ENCODE measurements at regions not wholly inside any gene's neighbourhood (a gene's known extent, or its start where the extent isn't known, plus 50 kb on each side); places are given as distances from the start of the nearest gene placed in this dataset.

- Histone ChIP-seq H3K9ac (ENCODE audit: low read length) (no peak overlapping the region), H3K4me1 (ENCODE audit: control insufficient read depth in 2 of 2, insufficient read depth in 2 of 2, low read length in 2 of 2) (no peaks in the 10 kb centered on the region), H3K4me3 (ENCODE audit: control extremely low read depth in 1 of 5, extremely low read depth in 1 of 5, insufficient read depth in 1 of 5, low read depth in 2 of 5, low read length in 4 of 5) (no peak overlapping the region), H2AFZ (ENCODE audit: insufficient read depth, low read depth, low read length, poor library complexity, severe bottlenecking) (no peak overlapping the region), H3K4me2 (replicated peaks; ENCODE audit: low read depth, low read length, poor library complexity, severe bottlenecking) (no peak overlapping the region), H4K20me1 (ENCODE audit: control insufficient read depth, insufficient read depth, low read length, poor library complexity, severe bottlenecking) (no peaks in the 10 kb centered on the region), H3K36me3 (replicated peaks in 1 of 2; ENCODE audit: control extremely low read depth in 1 of 2, control insufficient read depth in 1 of 2, extremely low read depth in 1 of 2, insufficient read depth in 2 of 2, low read length in 1 of 2) (no peaks in the 10 kb centered on the region), H3K79me2 (ENCODE audit: control insufficient read depth, insufficient read depth, low read length) (no peaks in the 10 kb centered on the region), H3K27ac (ENCODE audit: low read length in 2 of 2) (no peak overlapping the region), H3K27me3 (replicated peaks in 1 of 4; ENCODE audit: control extremely low read depth in 1 of 4, control insufficient read depth in 3 of 4, insufficient read depth in 4 of 4, low read length in 3 of 4) (no peaks in the 10 kb centered on the region), H3K9me3 (ENCODE audit: control extremely low read depth in 1 of 3, control insufficient read depth in 2 of 3, insufficient read depth in 1 of 3, low read length in 2 of 3) (no peaks in the 10 kb centered on the region)
- Mint-ChIP-seq H3K9me3 (ENCODE audit: insufficient read depth) (no peaks in the 10 kb centered on the region), H3K27ac (no peak overlapping the region), H3K27me3 (no peaks in the 10 kb centered on the region), H3K4me1 (no peaks in the 10 kb centered on the region), H3K4me3 (no peak overlapping the region)
- intact Hi-C loops (cut with micrococcal nuclease), result no loop called here
- CTCF ChIA-PET, result interaction anchor here (0.7 to 1.8 kb wide), 3 partner anchors 1144 to 1540 kb away, joined by 3 to 6 read pairs (median 4); no protein-coding TSS in a partner anchor
- TF ChIP-seq EZH2 (IDR thresholded peaks at IDR 0.05; ENCODE audit: borderline replicate concordance, insufficient read depth, low read depth, low read length, poor library complexity, severe bottlenecking) (no peak), CTCF (IDR thresholded peaks at IDR 0.05) (no peak)
- POLR2A ChIA-PET, result no interaction called here
- DNase-seq (no peak), ATAC-seq (ENCODE audit: low read depth) (no peak)
- WGBS (ENCODE audit: insufficient coverage), result 71% methylated on average over 1 of the region's 6 CpGs
Observed at GRCh38 chr10:36780158-36780557, 345.2 kb upstream of the ANKRD30A start.

DNA sequence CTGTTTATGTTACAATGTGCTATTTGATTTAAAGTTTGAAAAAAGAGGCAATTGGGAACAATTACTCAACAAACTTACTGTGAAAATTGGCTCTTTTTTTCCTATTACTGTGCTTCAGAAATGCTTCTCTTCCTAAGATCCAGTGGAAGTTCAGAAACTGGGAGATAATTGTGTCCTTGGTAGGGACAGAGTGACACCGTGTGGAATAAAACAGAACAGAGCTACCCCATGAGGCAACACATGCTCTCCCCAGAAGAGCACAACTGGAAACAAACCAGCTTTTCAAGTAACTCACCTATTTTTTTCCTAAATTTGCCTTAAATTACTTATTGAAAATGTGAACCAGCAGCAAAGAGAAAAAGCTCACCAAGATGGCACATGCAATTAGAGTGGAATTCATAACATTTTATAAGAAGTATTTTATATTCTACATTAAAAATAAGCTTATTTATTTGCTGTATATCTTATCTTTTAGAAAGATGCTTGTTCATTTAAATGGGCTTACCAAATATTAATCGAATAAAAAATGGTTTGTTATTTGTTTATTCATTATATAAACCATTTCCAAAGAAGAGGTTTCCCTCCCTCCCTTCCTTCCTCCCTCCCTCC lies 346.1 kb upstream of the ANKRD30A start:
- Mint-ChIP-seq H3K27ac (no peak overlapping the region), H3K4me3 (no peak overlapping the region), H3K4me1 (no peaks in the 10 kb centered on the region), H3K9me3 (ENCODE audit: insufficient read depth) (no peaks in the 10 kb centered on the region), H3K27me3 (no peaks in the 10 kb centered on the region)
- H2AFZ ChIP-seq (ENCODE audit: insufficient read depth, low read depth, low read length, poor library complexity, severe bottlenecking), result no peak overlapping the region
- DNase-seq (peak; percentile 16), ATAC-seq (ENCODE audit: low read depth) (no peak)
- no peaks in the 10 kb centered on the region for H3K27me3 ChIP-seq (replicated peaks in 1 of 4; ENCODE audit: control extremely low read depth in 1 of 4, control insufficient read depth in 3 of 4, insufficient read depth in 4 of 4, low read length in 3 of 4)
- no peak overlapping the region for H3K4me2 ChIP-seq (replicated peaks; ENCODE audit: low read depth, low read length, poor library complexity, severe bottlenecking)
- no peak overlapping the region for H3K27ac ChIP-seq (ENCODE audit: low read length in 2 of 2)
- no peaks in the 10 kb centered on the region for H3K36me3 ChIP-seq (replicated peaks in 1 of 2; ENCODE audit: control extremely low read depth in 1 of 2, control insufficient read depth in 1 of 2, extremely low read depth in 1 of 2, insufficient read depth in 2 of 2, low read length in 1 of 2)
- no CpG with 5 or more reads among the region's 2 CpGs for WGBS (ENCODE audit: insufficient coverage)
- H4K20me1 ChIP-seq (ENCODE audit: control insufficient read depth, insufficient read depth, low read length, poor library complexity, severe bottlenecking), result no peaks in the 10 kb centered on the region
- no peak overlapping the region for H3K4me3 ChIP-seq (ENCODE audit: control extremely low read depth in 1 of 5, extremely low read depth in 1 of 5, insufficient read depth in 1 of 5, low read depth in 2 of 5, low read length in 4 of 5)
- H3K79me2 ChIP-seq (ENCODE audit: control insufficient read depth, insufficient read depth, low read length), result no peaks in the 10 kb centered on the region
- H3K4me1 ChIP-seq (ENCODE audit: control insufficient read depth in 2 of 2, insufficient read depth in 2 of 2, low read length in 2 of 2), result no peaks in the 10 kb centered on the region
- CTCF ChIA-PET, result interaction anchor here (0.7 to 1.8 kb wide), 4 partner anchors 1142 to 1539 kb away, joined by 3 to 6 read pairs (median 5); no protein-coding TSS in a partner anchor
- H3K9me3 ChIP-seq (ENCODE audit: control extremely low read depth in 1 of 3, control insufficient read depth in 2 of 3, insufficient read depth in 1 of 3, low read length in 2 of 3), result no peaks in the 10 kb centered on the region
- intact Hi-C loops (cut with micrococcal nuclease), result no loop called here
- POLR2A ChIA-PET, result no interaction called here
- no peak overlapping the region for H3K9ac ChIP-seq (ENCODE audit: low read length)
- TF ChIP-seq EZH2 (IDR thresholded peaks at IDR 0.05; ENCODE audit: borderline replicate concordance, insufficient read depth, low read depth, low read length, poor library complexity, severe bottlenecking) (no peak), CTCF (IDR thresholded peaks at IDR 0.05) (no peak)

Data from B cell (primary cell).